HepG2 (cell line): ENCODE measurements at regions not wholly inside any gene's neighbourhood (a gene's known extent, or its start where the extent isn't known, plus 50 kb on each side); places are given as distances from the start of the nearest gene placed in this dataset.

Experiments
- ATF3 ChIP-seq: sonication (generic); formaldehyde crosslinking; IDR thresholded peaks from 2 replicates; pipeline ENCODE4 v1.4.0; 2020; ENCODE audit warnings: missing genetic modification reagents
- ATF7 ChIP-seq, 2 experiments: fragments of 450-650 bp in 1 of 2; sonication (generic) in 1 of 2; formaldehyde crosslinking in 1 of 2; IDR thresholded peaks; 2 replicates each; pipeline versions ENCODE4 v1.4.0 to v1.6.1; 2016 to 2020; ENCODE audit warnings: antibody characterized with exemption in 1 of 2, mild to moderate bottlenecking in 1 of 2, missing genetic modification reagents in 1 of 2
- BRD4 ChIP-seq: sonication (generic); formaldehyde crosslinking; IDR thresholded peaks from 2 replicates; pipeline ENCODE4 v1.4.0; 2020; ENCODE audit warnings: missing genetic modification reagents
- DBP ChIP-seq: sonication (generic); formaldehyde crosslinking; IDR thresholded peaks from 2 replicates; pipeline ENCODE4 v1.4.0; 2020; ENCODE audit warnings: missing genetic modification reagents; ENCODE audit errors: not compliant biosample characterization
- HCFC1 ChIP-seq: fragments of 150-350 bp; IDR thresholded peaks from 2 replicates; pipeline ENCODE4 v1.6.1; 2014; ENCODE audit warnings: low read depth, low read length
- KLF13 ChIP-seq: sonication (generic); formaldehyde crosslinking; IDR thresholded peaks from 2 replicates; pipeline ENCODE4 v1.4.0; 2020; ENCODE audit warnings: mild to moderate bottlenecking, missing genetic modification reagents
- MAF1 ChIP-seq: sonication (generic); formaldehyde crosslinking; IDR thresholded peaks from 2 replicates; pipeline ENCODE4 v1.5.0; 2020; ENCODE audit warnings: missing genetic modification reagents, borderline replicate concordance
- NFIB ChIP-seq: sonication (generic); formaldehyde crosslinking; IDR thresholded peaks from 2 replicates; pipeline ENCODE4 v1.9.0; 2021; ENCODE audit warnings: missing genetic modification reagents, mild to moderate bottlenecking, borderline replicate concordance
- NFYC ChIP-seq: IDR thresholded peaks from 2 replicates; pipeline ENCODE4 v1.6.1; 2016; ENCODE audit warnings: missing genetic modification reagents, missing compliant biosample characterization
- RBFOX2 ChIP-seq: fragments of 200-400 bp; formaldehyde crosslinking; IDR thresholded peaks from 2 replicates; pipeline ENCODE4 v1.6.1; 2017; ENCODE audit warnings: low read depth, mild to moderate bottlenecking, low read length
- RBM39 ChIP-seq: fragments of 200-400 bp; formaldehyde crosslinking; IDR thresholded peaks from one replicate; pipeline ENCODE4 v1.6.1; 2018; ENCODE audit warnings: antibody characterized with exemption, mild to moderate bottlenecking, low read depth, low read length; ENCODE audit not compliant: poor library complexity, severe bottlenecking
- RFXANK ChIP-seq: IDR thresholded peaks from 2 replicates; pipeline ENCODE4 v1.6.1; 2016
- RNF219 ChIP-seq: sonication (generic); formaldehyde crosslinking; IDR thresholded peaks from 2 replicates; pipeline ENCODE4 v1.5.0; 2020; ENCODE audit warnings: mild to moderate bottlenecking, missing genetic modification reagents
- SCMH1 ChIP-seq: sonication (generic); formaldehyde crosslinking; IDR thresholded peaks from 2 replicates; pipeline ENCODE4 v1.9.0; 2021; ENCODE audit warnings: missing genetic modification reagents, mild to moderate bottlenecking, borderline replicate concordance
- TAF15 ChIP-seq: fragments of 200-400 bp; formaldehyde crosslinking; IDR thresholded peaks from one replicate; pipeline ENCODE4 v1.6.1; 2018; ENCODE audit warnings: mild to moderate bottlenecking, low read depth, low read length; ENCODE audit not compliant: poor library complexity, severe bottlenecking
- ZBTB14 ChIP-seq: sonication (generic); formaldehyde crosslinking; IDR thresholded peaks from 2 replicates; pipeline ENCODE4 v1.4.0; 2020; ENCODE audit warnings: missing genetic modification reagents
- ZNF263 ChIP-seq: sonication (generic); formaldehyde crosslinking; IDR thresholded peaks from 2 replicates; pipeline ENCODE4 v1.4.0; 2020; ENCODE audit warnings: missing genetic modification reagents
- ZNF484 ChIP-seq: sonication (generic); formaldehyde crosslinking; IDR thresholded peaks from 2 replicates; pipeline ENCODE4 v1.5.1; 2020; ENCODE audit warnings: mild to moderate bottlenecking, low read depth, missing genetic modification reagents, borderline replicate concordance
- ZNF770 ChIP-seq: sonication (generic); formaldehyde crosslinking; IDR thresholded peaks from 2 replicates; pipeline ENCODE4 v1.5.0; 2020; ENCODE audit warnings: mild to moderate bottlenecking, missing genetic modification reagents
- ZUFSP ChIP-seq: sonication (generic); formaldehyde crosslinking; IDR thresholded peaks from 2 replicates; pipeline ENCODE4 v1.9.0; 2021; ENCODE audit warnings: missing genetic modification reagents, mild to moderate bottlenecking, borderline replicate concordance

GRCh38 chr2:62568983-62569837 lies 63.2 kb upstream of the TMEM17 start (continued):
- no peak for TF ChIP-seq ZNF484 (CRISPR knock-in tag)
- no peak for TF ChIP-seq RNF219 (CRISPR knock-in tag)
- no peak for TF ChIP-seq NFYC (CRISPR knock-in tag)
- no peak for TF ChIP-seq TAF15
- TF ChIP-seq ZNF263 (CRISPR knock-in tag) = no peak
- no peak for TF ChIP-seq ZBTB14 (CRISPR knock-in tag)
- TF ChIP-seq ATF7 (IDR thresholded peaks at IDR 0.05) = no peak
- TF ChIP-seq ATF7 (CRISPR knock-in tag; IDR thresholded peaks at IDR 0.05) = no peak
- no peak for TF ChIP-seq NFIB
- TF ChIP-seq RBFOX2 = peak; percentile 77; the same call in 1 of the 2 replicates
- TF ChIP-seq BRD4 (CRISPR knock-in tag) = peak; percentile 51; the same call in 1 of the 2 replicates
- TF ChIP-seq ZNF770 = no peak
- no peak for TF ChIP-seq MAF1 (CRISPR knock-in tag)
- no peak for TF ChIP-seq RFXANK (CRISPR knock-in tag)
- TF ChIP-seq RBM39 = no peak
- no peak for TF ChIP-seq DBP
- TF ChIP-seq KLF13 (CRISPR knock-in tag) = no peak
- TF ChIP-seq ATF3 (CRISPR knock-in tag) = no peak
- no peak for TF ChIP-seq HCFC1
- no peak for TF ChIP-seq SCMH1 (CRISPR knock-in tag)
- TF ChIP-seq ZUFSP = no peak
